NCI-H69 (cell line): ENCODE measurements at regions not wholly inside any gene's neighbourhood (a gene's known extent, or its start where the extent isn't known, plus 50 kb on each side); places are given as distances from the start of the nearest gene placed in this dataset.

Source experiments
- DNase-seq: peaks from one replicate; lab custom pipeline; 2025; lab: John Stamatoyannopoulos, UW

- peak; percentile 2 for DNase-seq
These were observed 227.2 kb upstream of the ROBO2 start for GRCh38 chr3:76812649-76813242.

- DNase-seq: peak; percentile 68
These were observed 224.3 kb upstream of the ROBO2 start for GRCh38 chr3:76815561-76815960.

GRCh38 chr3:76820481-76820880 is 219.4 kb upstream of the ROBO2 start:
- DNase-seq: no peak

GRCh38 chr3:76824658-76825240 is 215.2 kb upstream of the ROBO2 start:
- peak; percentile 84 for DNase-seq

GRCh38 chr3:76826861-76827260 is 213.0 kb upstream of the ROBO2 start:
- peak; percentile 81 for DNase-seq

GRCh38 chr3:76827701-76828226 is 212.1 kb upstream of the ROBO2 start:
- DNase-seq: no peak

- DNase-seq: no peak
These were observed 205.2 kb upstream of the ROBO2 start for GRCh38 chr3:76834657-76835056.

- DNase-seq: no peak
These were observed 198.2 kb upstream of the ROBO2 start for GRCh38 chr3:76841747-76842146.

GRCh38 chr3:76842216-76842615 is 197.7 kb upstream of the ROBO2 start:
- DNase-seq: no peak

GRCh38 chr3:76855451-76855850 is 184.4 kb upstream of the ROBO2 start:
- no peak for DNase-seq

GRCh38 chr3:76859596-76859995 is 180.3 kb upstream of the ROBO2 start:
- DNase-seq: peak; percentile 66

GRCh38 chr3:76864355-76864754 is 175.5 kb upstream of the ROBO2 start:
- no peak for DNase-seq

- peak; percentile 67 for DNase-seq
These were observed 173.0 kb upstream of the ROBO2 start for GRCh38 chr3:76866729-76867408.

- peak; percentile 31 for DNase-seq
These were observed 170.0 kb upstream of the ROBO2 start for GRCh38 chr3:76869726-76870384.

GRCh38 chr3:76871655-76872054 is 168.2 kb upstream of the ROBO2 start:
- DNase-seq: peak; percentile 84

GRCh38 chr3:76872999-76873398 is 166.9 kb upstream of the ROBO2 start:
- DNase-seq: no peak

GRCh38 chr3:76873532-76874242 is 166.2 kb upstream of the ROBO2 start:
- no peak for DNase-seq

GRCh38 chr3:76879959-76880358 is 159.9 kb upstream of the ROBO2 start:
- no peak for DNase-seq

GRCh38 chr3:76886761-76887500 is 153.0 kb upstream of the ROBO2 start:
- no peak for DNase-seq

GRCh38 chr3:76888856-76889255 is 151.0 kb upstream of the ROBO2 start:
- DNase-seq: peak; percentile 3

GRCh38 chr3:76889911-76890310 is 150.0 kb upstream of the ROBO2 start:
- DNase-seq: no peak
